WTC11 (cell line): ENCODE measurements at regions not wholly inside any gene's neighbourhood (a gene's known extent, or its start where the extent isn't known, plus 50 kb on each side); places are given as distances from the start of the nearest gene placed in this dataset.

Source experiments
- ATAC-seq: fragments of 200-7000 bp; cut with Tn5 transposase; 2 replicates; pipeline ENCODE4 v1.10.0; 2021; ENCODE audit warnings: mild to moderate bottlenecking, moderate library complexity
- CTCF ChIA-PET: fragments of 300-600 bp; sonication (Branson Sonifier 250); formaldehyde crosslinking; loops from one replicate; lab custom pipeline; 2021; ENCODE audit warnings: antibody characterized with exemption; lab: Charles Lee
- POLR2A ChIA-PET: fragments of 350-600 bp; sonication (Branson Sonifier 250); formaldehyde crosslinking; loops from one replicate; lab custom pipeline; 2021; ENCODE audit warnings: antibody characterized with exemption; lab: Charles Lee
- DNase-seq: peaks from one replicate; pipeline ENCODE4 v3.0.0; 2021; ENCODE audit warnings: low spot score
- H3K27ac Mint-ChIP-seq: 2 replicates; pipeline ENCODE4 v1.8.0; 2021; ENCODE audit warnings: mixed read lengths
- H3K27me3 Mint-ChIP-seq: 2 replicates; pipeline ENCODE4 v1.8.0; 2021; ENCODE audit warnings: low read depth, mild to moderate bottlenecking, moderate library complexity, mixed read lengths
- H3K36me3 Mint-ChIP-seq: 2 replicates; pipeline ENCODE4 v1.8.0; 2021; ENCODE audit warnings: mixed read lengths
- H3K4me1 Mint-ChIP-seq: 2 replicates; pipeline ENCODE4 v1.8.0; 2022; ENCODE audit warnings: mixed read lengths
- H3K4me3 Mint-ChIP-seq: 2 replicates; pipeline ENCODE4 v1.8.0; 2021; ENCODE audit warnings: mild to moderate bottlenecking, moderate library complexity, mixed read lengths
- H3K9me3 Mint-ChIP-seq: 2 replicates; pipeline ENCODE4 v1.8.0; 2021; ENCODE audit warnings: mixed read lengths
- AFF4 ChIP-seq: sonication (generic); formaldehyde crosslinking; IDR thresholded peaks from 2 replicates; pipeline ENCODE4 v1.8.1; 2023; ENCODE audit warnings: mild to moderate bottlenecking, missing genetic modification reagents, borderline replicate concordance
- CREM ChIP-seq: sonication (generic); formaldehyde crosslinking; IDR thresholded peaks from 2 replicates; pipeline ENCODE4 v1.8.1; 2022; ENCODE audit warnings: mild to moderate bottlenecking, missing genetic modification reagents, moderate library complexity
- E2F1 ChIP-seq: sonication (generic); formaldehyde crosslinking; IDR thresholded peaks from 2 replicates; pipeline ENCODE4 v1.8.0; 2022; ENCODE audit warnings: mild to moderate bottlenecking, missing genetic modification reagents
- E2F4 ChIP-seq: sonication (generic); formaldehyde crosslinking; IDR thresholded peaks from 2 replicates; pipeline ENCODE4 v1.8.1; 2022; ENCODE audit warnings: low read depth, mild to moderate bottlenecking, moderate library complexity, missing genetic modification reagents, borderline replicate concordance
- FOXP1 ChIP-seq: sonication (generic); formaldehyde crosslinking; IDR thresholded peaks from 2 replicates; pipeline ENCODE4 v1.8.0; 2022; ENCODE audit warnings: missing genetic modification reagents, mild to moderate bottlenecking, moderate library complexity, borderline replicate concordance
- FOXP4 ChIP-seq: sonication (generic); formaldehyde crosslinking; IDR thresholded peaks from 2 replicates; pipeline ENCODE4 v1.8.0; 2022; ENCODE audit warnings: mild to moderate bottlenecking, missing genetic modification reagents
- IRF2 ChIP-seq: sonication (generic); formaldehyde crosslinking; IDR thresholded peaks from 2 replicates; pipeline ENCODE4 v1.8.0; 2022; ENCODE audit warnings: low read depth, missing genetic modification reagents, borderline replicate concordance
- JUN ChIP-seq: sonication (generic); formaldehyde crosslinking; IDR thresholded peaks from 2 replicates; pipeline ENCODE4 v1.8.0; 2023; ENCODE audit warnings: mild to moderate bottlenecking, missing genetic modification reagents
- MAX ChIP-seq: sonication (generic); formaldehyde crosslinking; IDR thresholded peaks from 2 replicates; pipeline ENCODE4 v1.8.0; 2022; ENCODE audit warnings: mild to moderate bottlenecking, missing genetic modification reagents
- MLX ChIP-seq: sonication (generic); formaldehyde crosslinking; IDR thresholded peaks from 2 replicates; pipeline ENCODE4 v1.8.1; 2023; ENCODE audit warnings: mild to moderate bottlenecking, missing genetic modification reagents, moderate library complexity
- MXD4 ChIP-seq: fragments of 250-450 bp; sonication (Bioruptor Pico); IDR thresholded peaks from 2 replicates; pipeline ENCODE4 v1.8.0; 2021; ENCODE audit warnings: mild to moderate bottlenecking, moderate library complexity, borderline replicate concordance
- MYBL2 ChIP-seq: sonication (generic); formaldehyde crosslinking; IDR thresholded peaks from 2 replicates; pipeline ENCODE4 v1.8.1; 2023; ENCODE audit warnings: mild to moderate bottlenecking, moderate library complexity, missing genetic modification reagents
- NR1H2 ChIP-seq: sonication (generic); formaldehyde crosslinking; IDR thresholded peaks from 2 replicates; pipeline ENCODE4 v1.9.0; 2021; ENCODE audit warnings: mild to moderate bottlenecking, moderate library complexity, missing genetic modification reagents
- NR3C1 ChIP-seq: sonication (generic); formaldehyde crosslinking; conservative IDR thresholded peaks from 2 replicates; pipeline ENCODE4 v1.8.1; 2023; ENCODE audit warnings: low read depth, mild to moderate bottlenecking, missing genetic modification reagents
- OVOL2 ChIP-seq: fragments of 250-450 bp; sonication (Bioruptor Pico); IDR thresholded peaks from 2 replicates; pipeline ENCODE4 v1.9.0; 2021; ENCODE audit warnings: mild to moderate bottlenecking, borderline replicate concordance
- SP1 ChIP-seq: sonication (generic); formaldehyde crosslinking; conservative IDR thresholded peaks from 2 replicates; pipeline ENCODE4 v1.8.1; 2022; ENCODE audit warnings: missing genetic modification reagents
- TCF7 ChIP-seq: sonication (generic); formaldehyde crosslinking; IDR thresholded peaks from 2 replicates; pipeline ENCODE4 v1.8.0; 2022; ENCODE audit warnings: mild to moderate bottlenecking, low read depth, missing genetic modification reagents, moderate library complexity
- ZMAT4 ChIP-seq: fragments of 250-450 bp; sonication (Bioruptor Pico); IDR thresholded peaks from 2 replicates; pipeline ENCODE4 v1.9.0; 2021; ENCODE audit warnings: mild to moderate bottlenecking
- ZNF219 ChIP-seq: sonication (generic); formaldehyde crosslinking; IDR thresholded peaks from 2 replicates; pipeline ENCODE4 v1.8.0; 2023; ENCODE audit warnings: missing genetic modification reagents, mild to moderate bottlenecking, borderline replicate concordance
- ZNF512 ChIP-seq: sonication (generic); formaldehyde crosslinking; IDR thresholded peaks from 2 replicates; pipeline ENCODE4 v1.8.1; 2022; ENCODE audit warnings: missing genetic modification reagents, borderline replicate concordance
- ZNF671 ChIP-seq: fragments of 250-450 bp; sonication (Bioruptor Pico); IDR thresholded peaks from 2 replicates; pipeline ENCODE4 v1.8.0; 2021; ENCODE audit warnings: mild to moderate bottlenecking

GRCh38 chr10:131000244-131000643 is 311.3 kb downstream of the TCERG1L start:
- no peak for DNase-seq
- no peak overlapping the region for H3K27ac Mint-ChIP-seq
- no peak for TF ChIP-seq E2F4 (CRISPR knock-in tag)
- no peak for TF ChIP-seq NR3C1 (CRISPR knock-in tag)
- no peak for TF ChIP-seq SP1 (CRISPR knock-in tag)
- no peak for TF ChIP-seq FOXP1 (CRISPR knock-in tag)
- no peak for TF ChIP-seq ZNF219
- TF ChIP-seq NR1H2, result no peak
- TF ChIP-seq MXD4 (CRISPR knock-in tag), result no peak
- no peak for TF ChIP-seq FOXP4
- TF ChIP-seq MAX, result no peak
- no peak for TF ChIP-seq ZNF512 (CRISPR knock-in tag)
- TF ChIP-seq, all 79 proteins: peak for 0
- Mint-ChIP-seq H3K4me1 (peaks cover 22% of the 10 kb centered on the region), H3K4me3 (no peak overlapping the region), H3K27me3 (peaks cover 10% of the 10 kb centered on the region; the same call in 1 of the 2 replicates), H3K36me3 (peaks cover 63% of the 10 kb centered on the region), H3K9me3 (peaks cover 67% of the 10 kb centered on the region)
- ChIA-PET CTCF (no interaction called here), POLR2A (no interaction called here)
- ATAC-seq, result no peak

GRCh38 chr10:131000743-131001142 is 310.8 kb downstream of the TCERG1L start:
- Mint-ChIP-seq H3K9me3 (peaks cover 67% of the 10 kb centered on the region), H3K4me3 (no peak overlapping the region), H3K36me3 (peaks cover 63% of the 10 kb centered on the region), H3K27ac (no peak overlapping the region), H3K4me1 (peaks cover 22% of the 10 kb centered on the region), H3K27me3 (peaks cover 10% of the 10 kb centered on the region; the same call in 1 of the 2 replicates)
- TF ChIP-seq CREM (CRISPR knock-in tag), result no peak
- POLR2A ChIA-PET, result no interaction called here
- DNase-seq (no peak), ATAC-seq (no peak)
- CTCF ChIA-PET, result no interaction called here

GRCh38 chr10:131001438-131001837 is 310.1 kb downstream of the TCERG1L start:
- ATAC-seq, result no peak
- Mint-ChIP-seq H3K27me3 (peaks cover 10% of the 10 kb centered on the region), H3K4me3 (no peak overlapping the region), H3K9me3 (peaks cover 66% of the 10 kb centered on the region), H3K36me3 (peaks cover 63% of the 10 kb centered on the region), H3K4me1 (peaks cover 22% of the 10 kb centered on the region), H3K27ac (no peak overlapping the region)
- no peak for DNase-seq
- ChIA-PET POLR2A (no interaction called here), CTCF (no interaction called here)
- no peak for TF ChIP-seq E2F1
- TF ChIP-seq ZMAT4, result no peak
- no peak for TF ChIP-seq MLX (CRISPR knock-in tag)
- TF ChIP-seq ZNF671 (CRISPR knock-in tag), result no peak
- TF ChIP-seq FOXP1 (CRISPR knock-in tag), result no peak
- TF ChIP-seq IRF2 (CRISPR knock-in tag), result no peak
- no peak for TF ChIP-seq MYBL2 (CRISPR knock-in tag)
- TF ChIP-seq AFF4, result no peak
- TF ChIP-seq NR1H2, result no peak
- no peak for TF ChIP-seq SP1 (CRISPR knock-in tag)
- TF ChIP-seq OVOL2, result no peak
- no peak for TF ChIP-seq JUN (CRISPR knock-in tag)
- no peak for TF ChIP-seq TCF7 (CRISPR knock-in tag)
